Kidney epithelial cell (primary cell): ENCODE measurements at regions not wholly inside any gene's neighbourhood (a gene's known extent, or its start where the extent isn't known, plus 50 kb on each side); places are given as distances from the start of the nearest gene placed in this dataset.
"Not testable (repeated sequence)": the region's sequence is repeated elsewhere in the genome, so short reads cannot be mapped to it uniquely, and the experiment has no call there.

Experiments
- DNase-seq: peaks from one replicate; pipeline ENCODE4 v3.0.0-alpha.2; 2010; ENCODE audit warnings: low read depth
- H3K27me3 ChIP-seq: 2 replicates; pipeline ENCODE4 v1.6.0; 2011; ENCODE audit warnings: low read length; ENCODE audit not compliant: control insufficient read depth, insufficient read depth
- H3K36me3 ChIP-seq: 2 replicates; pipeline ENCODE4 v1.5.1; 2011; ENCODE audit warnings: low read length; ENCODE audit not compliant: control insufficient read depth, insufficient read depth
- H3K4me3 ChIP-seq: 2 replicates; pipeline ENCODE4 v1.5.1; 2011; ENCODE audit warnings: low read depth, mild to moderate bottlenecking, control low read depth, low read length
- CTCF ChIP-seq: IDR thresholded peaks from 2 replicates; pipeline ENCODE4 v1.5.1; 2011; ENCODE audit warnings: mild to moderate bottlenecking, moderate library complexity, low read length, control low read depth, inconsistent platforms; ENCODE audit not compliant: insufficient read depth, poor library complexity, severe bottlenecking

GRCh38 chr6:27809067-27809938 lies 102.9 kb downstream of the OR2B2 start:
- no peaks in the 10 kb centered on the region for H3K27me3 ChIP-seq
- no peak for DNase-seq
- no peak for TF ChIP-seq CTCF
- H3K36me3 ChIP-seq, result no peaks in the 10 kb centered on the region
- H3K4me3 ChIP-seq, result peak overlapping the region; percentile 48

- not testable (repeated sequence) for DNase-seq, H3K27me3 ChIP-seq, H3K36me3 ChIP-seq
- peak overlapping the region; percentile 48 for H3K4me3 ChIP-seq
Measured at GRCh38 chr6:27808242-27809066, 103.7 kb downstream of the OR2B2 start.

- H3K27me3 ChIP-seq, H3K36me3 ChIP-seq: not testable (repeated sequence)
- DNase-seq, result peak; percentile 85
- peak overlapping the region; percentile 47 for H3K4me3 ChIP-seq
Measured at GRCh38 chr6:27807441-27808241, 104.6 kb downstream of the OR2B2 start.

- H3K27me3 ChIP-seq, result no peaks in the 10 kb centered on the region
- no peak for DNase-seq
- TF ChIP-seq CTCF, result peak; percentile 24
- H3K36me3 ChIP-seq, result no peaks in the 10 kb centered on the region
- H3K4me3 ChIP-seq, result peak overlapping the region; percentile 35
Measured at GRCh38 chr6:27806981-27807440, 105.2 kb downstream of the OR2B2 start.

- DNase-seq, result no peak
- no peaks in the 10 kb centered on the region for H3K36me3 ChIP-seq
- H3K27me3 ChIP-seq, result no peaks in the 10 kb centered on the region
- no peak overlapping the region for H3K4me3 ChIP-seq
- TF ChIP-seq CTCF, result no peak
Measured at GRCh38 chr6:27805347-27805746, 106.8 kb downstream of the OR2B2 start.

GRCh38 chr6:27804851-27805250 lies 107.3 kb downstream of the OR2B2 start:
- Histone ChIP-seq H3K27me3 (no peaks in the 10 kb centered on the region), H3K4me3 (no peak overlapping the region), H3K36me3 (no peaks in the 10 kb centered on the region)
- TF ChIP-seq CTCF, result no peak
- no peak for DNase-seq
